Heart left ventricle (tissue), 16 donors: ENCODE measurements at regions not wholly inside any gene's neighbourhood (a gene's known extent, or its start where the extent isn't known, plus 50 kb on each side); places are given as distances from the start of the nearest gene placed in this dataset.

Experiments
- ATAC-seq, 4 donors: fragments of 200-7000 bp; cut with Tn5 transposase; one replicate each; pipeline ENCODE4 v1.9.1; 2020 to 2022; ENCODE audit warnings: moderate library complexity in 4 of 4, mild to moderate bottlenecking in 3 of 4, moderate number of reproducible peaks in 1 of 4
- DNase-seq, 5 donors: peaks; one replicate each; pipeline ENCODE4 v3.0.0-alpha.2; 2020
- H3K27ac ChIP-seq, 12 donors: fragments of 200-600 bp; sonication (generic) in 4 of 12; one replicate each; pipeline versions ENCODE4 v1.5.0 to v1.8.0; 2016 to 2022; ENCODE audit warnings: mild to moderate bottlenecking in 2 of 12
- H3K27me3 ChIP-seq, 9 donors: fragments of 200-600 bp; sonication (generic) in 2 of 9; one replicate each; pipeline versions ENCODE4 v1.5.1 to v1.8.0; 2016 to 2022; ENCODE audit warnings: mild to moderate bottlenecking in 3 of 9
- H3K36me3 ChIP-seq, 9 donors: fragments of 200-600 bp; sonication (generic) in 2 of 9; one replicate each; pipeline versions ENCODE4 v1.5.0 to v1.8.0; 2018 to 2022; ENCODE audit warnings: mild to moderate bottlenecking in 2 of 9
- H3K4me1 ChIP-seq, 12 donors: fragments of 200-600 bp; sonication (generic) in 4 of 12; one replicate each; pipeline versions ENCODE4 v1.5.0 to v1.8.0; 2016 to 2022; ENCODE audit warnings: mild to moderate bottlenecking in 3 of 12
- H3K4me3 ChIP-seq, 12 donors: fragments of 200-600 bp; sonication (generic) in 4 of 12; one replicate each; pipeline versions ENCODE4 v1.5.0 to v1.8.0; 2017 to 2022; ENCODE audit warnings: mild to moderate bottlenecking in 9 of 12, moderate library complexity in 4 of 12
- H3K9me3 ChIP-seq, 12 donors: fragments of 200-600 bp; sonication (generic) in 4 of 12; one replicate each; pipeline versions ENCODE4 v1.5.0 to v1.8.0; 2016 to 2022; ENCODE audit warnings: mild to moderate bottlenecking in 1 of 12
- CTCF ChIP-seq, 12 donors: fragments of 200-600 bp; sonication (generic) in 4 of 12; IDR thresholded peaks; one replicate each; pipeline versions ENCODE4 v1.5.0 to v1.8.0; 2018 to 2022; ENCODE audit warnings: antibody characterized with exemption in 12 of 12, mild to moderate bottlenecking in 5 of 12
- POLR2A ChIP-seq, 2 donors: fragments of 450-650 bp; IDR thresholded peaks; one replicate each; pipeline ENCODE4 v1.6.1; 2017; ENCODE audit warnings: antibody characterized with exemption in 2 of 2, mild to moderate bottlenecking in 2 of 2, moderate library complexity in 2 of 2
- whole genome bisulfite sequencing, 4 donors: extraction: QIAGEN DNeasy Blood & Tissue Kit in 2 of 4; methylation state at CpG; one replicate each; pipeline versions ENCODE4 v1.1.5 to v1.1.7; 2013 to 2018; 5-methylcytosine and 5-hydroxymethylcytosine counted together
- intact Hi-C, 10 donors: fragments of 100-400 bp; cut with DNase I; formaldehyde crosslinking; loops; one replicate each; pipeline versions ENCODE4 v1.11.1 to v1.14.2; 2022
- donor health status: ischemic (EF 13 %, LVEDD 7.1; RV severe dilation, severe dysfunction).
- donor health status: healthy with polysubstance abuse.
- donor health status: DM: no; HTN: yes; CAD: no.
- donor health status: DM: no; HTN: no; CAD: no.
- donor health status: ischemic (EF 25% LVEDD 6.9; RV normal size, moderate dysfunction).
- donor health status: ischemic (EF 25% LVEDD 5.7; RV mildly dilated, moderate dysfunction).
- donor health status: healthy.
- donor health status: DM: yes; HTN: yes; CAD: no.
- donor health status: ischemic (EF 35%, LVEDD 5.7; RV mildly dilated, moderate dysfunction).
- donor health status: nonischemic (EF 11% LVEDD 7.7; RV severe dilation, severe dysfunction).
- donor health status: DM: yes; HTN: yes; CAD: no.
- donor health status: PGD.
- donor health status: ischemic (EF 29% LVEDD 5.4; RV normal size, mild dysfunction).
- donor health status: nonischemic (EF 23%, LVEDD 6.1; RV moderate dilation, normal function).

- Histone ChIP-seq H3K4me3 (no peak overlapping the region), H3K9me3 (peaks cover 0 to 100% (median 70%) of the 10 kb centered on the region in 12 donors), H3K27me3 (no peaks in the 10 kb centered on the region), H3K4me1 (no peaks in the 10 kb centered on the region), H3K36me3 (no peaks in the 10 kb centered on the region), H3K27ac (no peak overlapping the region)
- WGBS, 4 donors = 23 to 46% (median 38%) methylated on average over 1 of the region's 1 CpG
- DNase-seq = no peak
- intact Hi-C loops = no loop called here
- no peak for TF ChIP-seq POLR2A (IDR thresholded peaks at IDR 0.05)
- no peak for TF ChIP-seq CTCF (IDR thresholded peaks at IDR 0.05)
- no peak for ATAC-seq
Observed at GRCh38 chr19:27529158-27529557, 1683.8 kb downstream of the UQCRFS1 start.

GRCh38 chr19:27522223-27522622 is 1690.7 kb downstream of the UQCRFS1 start:
- ATAC-seq (no peak), DNase-seq (no peak)
- Histone ChIP-seq H3K27me3 (no peaks in the 10 kb centered on the region), H3K4me1 (no peaks in the 10 kb centered on the region), H3K36me3 (no peaks in the 10 kb centered on the region), H3K27ac (no peak overlapping the region), H3K4me3 (no peak overlapping the region), H3K9me3 (peaks cover 0 to 95% (median 41%) of the 10 kb centered on the region in 12 donors)
- no peak for TF ChIP-seq CTCF (IDR thresholded peaks at IDR 0.05)
- TF ChIP-seq POLR2A (IDR thresholded peaks at IDR 0.05) = no peak
- intact Hi-C loops = no loop called here
